Fibroblast of lung (primary cell): ENCODE measurements at regions not wholly inside any gene's neighbourhood (a gene's known extent, or its start where the extent isn't known, plus 50 kb on each side); places are given as distances from the start of the nearest gene placed in this dataset.

ENCODE experiments used
- EZH2 ChIP-seq: IDR thresholded peaks from 2 replicates; pipeline ENCODE4 v1.5.1; 2012; ENCODE audit warnings: low read length, control low read depth, mild to moderate bottlenecking; ENCODE audit errors: missing control alignments
- TF ChIP-seq, protein P1 (sequence below), 2 donors: IDR thresholded peaks in 1 of 2; conservative IDR thresholded peaks in 1 of 2; 1 replicate in 1 of 2; 2 replicates in 1 of 2; pipeline ENCODE4 v1.5.1; 2011 to 2012; ENCODE audit warnings: low read length in 2 of 2, control low read depth in 1 of 2, inconsistent platforms in 1 of 2, low read depth in 1 of 2, mild to moderate bottlenecking in 1 of 2

DNA sequence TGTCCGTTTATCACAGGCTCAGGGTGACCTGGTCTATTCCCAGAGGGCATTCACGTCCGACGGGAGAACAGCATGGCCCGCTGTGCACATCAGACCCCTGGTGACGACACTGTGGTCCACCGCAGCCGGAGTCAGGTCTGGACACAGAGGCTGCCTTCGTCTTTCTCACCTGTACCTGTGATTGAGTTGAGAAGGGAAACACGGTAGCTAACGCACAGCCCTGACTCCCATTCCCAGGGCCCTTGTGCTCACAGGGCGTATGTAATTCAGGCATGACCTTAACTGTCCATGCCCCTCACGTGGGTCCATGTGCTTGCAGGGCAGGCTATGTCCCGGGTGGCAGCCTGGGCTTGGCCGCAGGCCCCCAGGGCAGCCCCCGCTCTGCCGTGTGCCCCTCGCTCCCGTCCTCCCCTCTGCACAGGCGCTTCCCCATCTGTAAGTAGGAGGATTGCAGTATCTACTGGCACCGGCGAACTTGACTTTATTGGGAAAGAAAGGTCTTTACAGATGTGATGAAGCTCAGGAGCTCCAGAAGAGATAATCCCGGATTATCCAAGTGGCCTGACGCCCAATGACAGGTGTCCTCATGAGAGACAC, 221.3 kb upstream of the TCERG1L start:
- TF ChIP-seq, protein P1, sequence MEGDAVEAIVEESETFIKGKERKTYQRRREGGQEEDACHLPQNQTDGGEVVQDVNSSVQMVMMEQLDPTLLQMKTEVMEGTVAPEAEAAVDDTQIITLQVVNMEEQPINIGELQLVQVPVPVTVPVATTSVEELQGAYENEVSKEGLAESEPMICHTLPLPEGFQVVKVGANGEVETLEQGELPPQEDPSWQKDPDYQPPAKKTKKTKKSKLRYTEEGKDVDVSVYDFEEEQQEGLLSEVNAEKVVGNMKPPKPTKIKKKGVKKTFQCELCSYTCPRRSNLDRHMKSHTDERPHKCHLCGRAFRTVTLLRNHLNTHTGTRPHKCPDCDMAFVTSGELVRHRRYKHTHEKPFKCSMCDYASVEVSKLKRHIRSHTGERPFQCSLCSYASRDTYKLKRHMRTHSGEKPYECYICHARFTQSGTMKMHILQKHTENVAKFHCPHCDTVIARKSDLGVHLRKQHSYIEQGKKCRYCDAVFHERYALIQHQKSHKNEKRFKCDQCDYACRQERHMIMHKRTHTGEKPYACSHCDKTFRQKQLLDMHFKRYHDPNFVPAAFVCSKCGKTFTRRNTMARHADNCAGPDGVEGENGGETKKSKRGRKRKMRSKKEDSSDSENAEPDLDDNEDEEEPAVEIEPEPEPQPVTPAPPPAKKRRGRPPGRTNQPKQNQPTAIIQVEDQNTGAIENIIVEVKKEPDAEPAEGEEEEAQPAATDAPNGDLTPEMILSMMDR (conservative IDR thresholded peaks at IDR 0.05 in 1 of 2, IDR thresholded peaks at IDR 0.05 in 1 of 2; ENCODE audit: low read depth in 1 of 2, low read length in 2 of 2), result no peak
- no peak for TF ChIP-seq EZH2
